Neutrophil (primary cell): ENCODE measurements at regions not wholly inside any gene's neighbourhood (a gene's known extent, or its start where the extent isn't known, plus 50 kb on each side); places are given as distances from the start of the nearest gene placed in this dataset.

Experiments used
- H3K27ac ChIP-seq: fragments of 200-600 bp; sonication (generic); 2 replicates; pipeline ENCODE4 v1.5.1; 2016; ENCODE audit warnings: mild to moderate bottlenecking, moderate library complexity
- H3K27me3 ChIP-seq: fragments of 200-600 bp; sonication (generic); 2 replicates; pipeline ENCODE4 v1.6.0; 2016; ENCODE audit warnings: mild to moderate bottlenecking
- H3K36me3 ChIP-seq: fragments of 200-600 bp; sonication (generic); 2 replicates; pipeline ENCODE4 v1.5.1; 2017
- H3K4me1 ChIP-seq, 2 experiments: fragments of 200-600 bp in 1 of 2; sonication (generic) in 1 of 2; 1 replicate in 1 of 2; 2 replicates in 1 of 2; pipeline versions ENCODE4 v1.5.1 to v1.6.1; 2013 to 2016; ENCODE audit warnings: low read depth in 1 of 2, low read length in 1 of 2, mild to moderate bottlenecking in 1 of 2, moderate library complexity in 1 of 2; ENCODE audit not compliant: control insufficient read depth in 1 of 2, insufficient read depth in 1 of 2
- H3K4me3 ChIP-seq, 2 experiments: fragments of 200-600 bp in 1 of 2; sonication (generic) in 1 of 2; 1 replicate in 1 of 2; 2 replicates in 1 of 2; pipeline ENCODE4 v1.5.1; 2013 to 2016; ENCODE audit warnings: low read depth in 1 of 2, low read length in 1 of 2, mild to moderate bottlenecking in 1 of 2, moderate library complexity in 1 of 2
- H3K9me3 ChIP-seq: fragments of 200-600 bp; sonication (generic); 2 replicates; pipeline ENCODE4 v1.5.1; 2016
- TF ChIP-seq, protein P1 (sequence below): fragments of 200-600 bp; sonication (generic); IDR thresholded peaks from 2 replicates; pipeline ENCODE4 v1.5.1; 2016; ENCODE audit warnings: antibody characterized with exemption

DNA sequence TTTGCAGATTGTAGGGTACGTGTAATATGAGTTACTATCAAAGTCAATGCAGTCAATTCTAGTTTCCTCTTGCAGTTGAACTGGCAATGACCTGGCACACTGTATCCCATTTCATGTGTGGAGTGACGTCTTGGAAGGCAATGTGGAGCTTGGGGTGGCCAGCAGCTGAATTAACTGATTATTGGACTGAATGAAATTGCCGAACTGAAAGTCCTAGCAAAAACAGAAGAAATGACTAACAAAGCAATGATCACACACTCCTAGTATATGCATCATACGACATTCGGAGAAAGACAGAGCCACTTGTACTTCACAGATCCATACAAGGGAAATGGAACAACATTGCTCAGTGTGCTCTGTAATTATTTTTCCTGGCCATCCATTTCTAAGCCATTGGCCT lies 259.1 kb upstream of the DAPK1 start:
- Histone ChIP-seq H3K27ac (no peak overlapping the region), H3K4me3 (no peak overlapping the region), H3K4me1 (no peaks in the 10 kb centered on the region), H3K9me3 (no peaks in the 10 kb centered on the region), H3K27me3 (peaks cover 4% of the 10 kb centered on the region), H3K36me3 (no peaks in the 10 kb centered on the region)
- TF ChIP-seq, protein P1, sequence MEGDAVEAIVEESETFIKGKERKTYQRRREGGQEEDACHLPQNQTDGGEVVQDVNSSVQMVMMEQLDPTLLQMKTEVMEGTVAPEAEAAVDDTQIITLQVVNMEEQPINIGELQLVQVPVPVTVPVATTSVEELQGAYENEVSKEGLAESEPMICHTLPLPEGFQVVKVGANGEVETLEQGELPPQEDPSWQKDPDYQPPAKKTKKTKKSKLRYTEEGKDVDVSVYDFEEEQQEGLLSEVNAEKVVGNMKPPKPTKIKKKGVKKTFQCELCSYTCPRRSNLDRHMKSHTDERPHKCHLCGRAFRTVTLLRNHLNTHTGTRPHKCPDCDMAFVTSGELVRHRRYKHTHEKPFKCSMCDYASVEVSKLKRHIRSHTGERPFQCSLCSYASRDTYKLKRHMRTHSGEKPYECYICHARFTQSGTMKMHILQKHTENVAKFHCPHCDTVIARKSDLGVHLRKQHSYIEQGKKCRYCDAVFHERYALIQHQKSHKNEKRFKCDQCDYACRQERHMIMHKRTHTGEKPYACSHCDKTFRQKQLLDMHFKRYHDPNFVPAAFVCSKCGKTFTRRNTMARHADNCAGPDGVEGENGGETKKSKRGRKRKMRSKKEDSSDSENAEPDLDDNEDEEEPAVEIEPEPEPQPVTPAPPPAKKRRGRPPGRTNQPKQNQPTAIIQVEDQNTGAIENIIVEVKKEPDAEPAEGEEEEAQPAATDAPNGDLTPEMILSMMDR: no peak

DNA sequence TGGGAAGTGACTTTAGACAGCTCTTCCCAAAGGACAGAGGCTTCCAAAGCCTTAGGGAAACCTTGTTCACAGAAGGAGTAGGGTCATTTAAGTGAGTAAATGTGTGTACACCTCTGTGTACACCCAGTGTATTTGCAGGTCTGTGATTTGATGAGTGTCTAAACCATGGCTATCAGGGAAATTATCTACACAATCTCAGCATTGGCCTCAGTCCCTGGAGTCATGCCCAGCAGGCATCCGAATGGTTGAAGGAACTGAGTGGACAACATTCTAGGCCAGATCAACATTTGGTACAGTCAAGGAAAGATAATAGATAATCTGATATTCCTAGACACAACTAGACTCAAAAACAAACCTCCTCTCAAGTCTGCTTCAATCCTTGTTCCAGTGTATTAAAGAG lies 258.4 kb upstream of the DAPK1 start:
- Histone ChIP-seq H3K36me3 (no peaks in the 10 kb centered on the region), H3K4me1 (no peaks in the 10 kb centered on the region), H3K27ac (no peak overlapping the region), H3K27me3 (peaks cover 4% of the 10 kb centered on the region), H3K4me3 (no peak overlapping the region), H3K9me3 (no peaks in the 10 kb centered on the region)
- TF ChIP-seq, protein P1: no peak

DNA sequence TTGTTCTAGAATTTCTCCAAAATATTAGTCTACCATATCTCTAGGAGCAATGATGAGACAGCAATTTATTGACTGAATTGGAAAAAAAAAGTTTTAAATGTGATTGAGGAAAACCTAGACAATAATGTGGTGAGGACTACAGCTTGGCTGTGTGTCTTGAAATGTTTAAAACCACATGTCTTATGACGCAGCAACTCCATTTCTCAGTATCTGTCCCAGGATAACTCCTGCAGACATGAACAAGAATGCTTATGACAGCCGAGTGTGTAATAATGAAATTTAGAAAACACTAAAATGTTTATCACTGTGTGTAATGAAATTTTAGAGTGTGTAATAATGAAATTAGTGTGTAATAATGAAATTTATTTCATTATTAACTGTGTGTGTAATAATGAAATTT lies 254.1 kb upstream of the DAPK1 start:
- H3K36me3 ChIP-seq: no peaks in the 10 kb centered on the region
- H3K27ac ChIP-seq: no peak overlapping the region
- TF ChIP-seq, protein P1: no peak
- no peak overlapping the region for H3K4me3 ChIP-seq
- H3K4me1 ChIP-seq: no peaks in the 10 kb centered on the region
- no peaks in the 10 kb centered on the region for H3K9me3 ChIP-seq
- H3K27me3 ChIP-seq: peaks cover 4% of the 10 kb centered on the region

DNA sequence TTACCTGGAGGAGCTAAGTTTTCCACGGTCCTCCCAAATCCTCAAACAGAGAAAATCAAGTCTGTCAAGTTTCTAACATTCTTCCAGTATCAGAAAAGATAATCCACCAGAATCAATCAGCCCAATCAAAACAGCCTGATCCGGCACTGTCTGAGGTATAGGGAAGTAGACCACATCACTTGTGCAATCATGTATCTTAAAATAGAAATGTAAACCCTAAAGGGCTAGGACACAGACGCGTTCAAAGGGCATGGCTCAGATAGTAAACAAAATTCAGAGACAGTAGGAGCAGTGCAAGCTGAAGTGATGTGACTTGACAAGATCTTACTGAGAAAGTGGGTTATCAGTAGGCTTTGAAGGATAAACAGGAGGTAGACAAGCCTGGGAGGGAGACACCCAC lies 252.4 kb upstream of the DAPK1 start:
- Histone ChIP-seq H3K4me1 (no peaks in the 10 kb centered on the region), H3K27ac (no peak overlapping the region), H3K4me3 (no peak overlapping the region), H3K36me3 (no peaks in the 10 kb centered on the region), H3K9me3 (no peaks in the 10 kb centered on the region), H3K27me3 (peaks cover 4% of the 10 kb centered on the region)
- TF ChIP-seq, protein P1: no peak

DNA sequence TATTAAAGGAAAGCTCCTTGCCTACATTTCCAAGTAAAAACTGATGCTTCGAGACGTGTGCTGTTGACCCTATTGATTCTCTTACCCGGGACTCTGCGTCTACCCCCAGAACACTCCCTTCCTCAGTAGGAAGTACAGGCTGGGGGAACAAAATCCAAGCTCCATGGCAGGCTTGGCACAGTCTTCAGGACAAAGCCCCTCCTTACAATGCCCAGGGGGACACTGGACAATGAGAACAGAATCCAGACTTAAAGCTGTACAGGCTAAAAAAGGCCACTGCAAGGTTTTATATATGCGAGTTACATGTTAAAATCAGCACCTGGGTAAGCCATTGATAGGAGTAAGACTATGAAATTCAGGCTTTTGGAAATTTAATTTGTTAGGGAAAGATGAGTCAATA lies 250.6 kb upstream of the DAPK1 start:
- TF ChIP-seq, protein P1: no peak
- no peak overlapping the region for H3K27ac ChIP-seq
- H3K4me3 ChIP-seq: no peak overlapping the region
- no peaks in the 10 kb centered on the region for H3K4me1 ChIP-seq
- no peaks in the 10 kb centered on the region for H3K36me3 ChIP-seq
- no peaks in the 10 kb centered on the region for H3K9me3 ChIP-seq
- H3K27me3 ChIP-seq: peaks cover 4% of the 10 kb centered on the region

DNA sequence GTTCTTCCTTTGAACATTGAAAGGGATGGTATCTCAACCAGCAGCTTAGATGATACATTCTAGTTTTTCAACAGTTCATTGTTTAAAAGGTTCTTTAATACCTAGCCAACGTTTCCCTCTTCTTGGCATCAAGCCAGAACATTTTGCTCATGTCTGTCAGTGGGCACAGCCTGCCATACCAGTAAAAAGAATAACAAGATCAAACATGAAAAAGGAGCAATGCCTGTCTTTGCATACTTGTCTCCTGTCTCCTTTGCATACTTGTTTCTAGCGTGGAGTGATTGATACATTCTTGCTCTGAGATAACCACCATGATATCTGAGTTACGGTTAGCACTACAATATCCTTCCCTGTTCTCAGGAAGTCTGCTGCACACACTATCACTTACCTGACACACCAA lies 248.6 kb upstream of the DAPK1 start:
- no peak overlapping the region for H3K4me3 ChIP-seq
- H3K27ac ChIP-seq: no peak overlapping the region
- H3K27me3 ChIP-seq: no peaks in the 10 kb centered on the region
- TF ChIP-seq, protein P1: no peak
- H3K4me1 ChIP-seq: no peaks in the 10 kb centered on the region
- no peaks in the 10 kb centered on the region for H3K36me3 ChIP-seq
- H3K9me3 ChIP-seq: no peaks in the 10 kb centered on the region
